Fibroblast of lung (primary cell): ENCODE measurements at regions not wholly inside any gene's neighbourhood (a gene's known extent, or its start where the extent isn't known, plus 50 kb on each side); places are given as distances from the start of the nearest gene placed in this dataset.

Source experiments
- EZH2 ChIP-seq: IDR thresholded peaks from 2 replicates; pipeline ENCODE4 v1.5.1; 2012; ENCODE audit warnings: low read length, control low read depth, mild to moderate bottlenecking; ENCODE audit errors: missing control alignments
- TF ChIP-seq, protein P1 (sequence below), 2 donors: IDR thresholded peaks in 1 of 2; conservative IDR thresholded peaks in 1 of 2; 1 replicate in 1 of 2; 2 replicates in 1 of 2; pipeline ENCODE4 v1.5.1; 2011 to 2012; ENCODE audit warnings: low read length in 2 of 2, control low read depth in 1 of 2, inconsistent platforms in 1 of 2, low read depth in 1 of 2, mild to moderate bottlenecking in 1 of 2

DNA sequence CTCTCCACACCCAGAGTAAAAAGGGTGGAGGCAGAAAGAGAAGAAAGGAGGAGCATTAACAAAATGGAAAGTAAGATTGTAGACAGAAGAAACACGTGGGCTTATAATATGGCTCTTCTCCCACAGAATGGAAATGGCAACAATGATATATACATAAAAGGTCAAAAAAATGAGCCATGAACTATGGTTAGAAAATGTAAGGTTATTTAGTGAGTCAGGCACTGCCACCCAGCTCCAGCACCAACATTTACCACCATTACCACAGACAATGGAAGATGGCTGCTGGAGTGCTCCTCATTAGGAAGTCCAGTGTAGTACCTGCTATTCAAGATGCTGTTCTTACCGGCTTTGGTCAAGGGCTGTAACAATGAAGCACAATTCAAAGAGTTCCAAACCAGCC is 258.0 kb downstream of the ZEB2 start:
- TF ChIP-seq, protein P1, sequence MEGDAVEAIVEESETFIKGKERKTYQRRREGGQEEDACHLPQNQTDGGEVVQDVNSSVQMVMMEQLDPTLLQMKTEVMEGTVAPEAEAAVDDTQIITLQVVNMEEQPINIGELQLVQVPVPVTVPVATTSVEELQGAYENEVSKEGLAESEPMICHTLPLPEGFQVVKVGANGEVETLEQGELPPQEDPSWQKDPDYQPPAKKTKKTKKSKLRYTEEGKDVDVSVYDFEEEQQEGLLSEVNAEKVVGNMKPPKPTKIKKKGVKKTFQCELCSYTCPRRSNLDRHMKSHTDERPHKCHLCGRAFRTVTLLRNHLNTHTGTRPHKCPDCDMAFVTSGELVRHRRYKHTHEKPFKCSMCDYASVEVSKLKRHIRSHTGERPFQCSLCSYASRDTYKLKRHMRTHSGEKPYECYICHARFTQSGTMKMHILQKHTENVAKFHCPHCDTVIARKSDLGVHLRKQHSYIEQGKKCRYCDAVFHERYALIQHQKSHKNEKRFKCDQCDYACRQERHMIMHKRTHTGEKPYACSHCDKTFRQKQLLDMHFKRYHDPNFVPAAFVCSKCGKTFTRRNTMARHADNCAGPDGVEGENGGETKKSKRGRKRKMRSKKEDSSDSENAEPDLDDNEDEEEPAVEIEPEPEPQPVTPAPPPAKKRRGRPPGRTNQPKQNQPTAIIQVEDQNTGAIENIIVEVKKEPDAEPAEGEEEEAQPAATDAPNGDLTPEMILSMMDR (conservative IDR thresholded peaks at IDR 0.05 in 1 of 2, IDR thresholded peaks at IDR 0.05 in 1 of 2; ENCODE audit: low read depth in 1 of 2, low read length in 2 of 2): no peak
- TF ChIP-seq EZH2: no peak
